HG03432 (cell line): ENCODE measurements at regions not wholly inside any gene's neighbourhood (a gene's known extent, or its start where the extent isn't known, plus 50 kb on each side); places are given as distances from the start of the nearest gene placed in this dataset.

Source experiments
- ATAC-seq: cut with Tn5 transposase; IDR thresholded peaks from one replicate; pipeline ENCODE4 v1.9.1; 2021; ENCODE audit warnings: mild to moderate bottlenecking, moderate library complexity; ENCODE audit not compliant: unreplicated experiment

GRCh38 chr1:229883504-229884200 lies 183.4 kb upstream of the GALNT2 start:
- ATAC-seq: no peak

DNA sequence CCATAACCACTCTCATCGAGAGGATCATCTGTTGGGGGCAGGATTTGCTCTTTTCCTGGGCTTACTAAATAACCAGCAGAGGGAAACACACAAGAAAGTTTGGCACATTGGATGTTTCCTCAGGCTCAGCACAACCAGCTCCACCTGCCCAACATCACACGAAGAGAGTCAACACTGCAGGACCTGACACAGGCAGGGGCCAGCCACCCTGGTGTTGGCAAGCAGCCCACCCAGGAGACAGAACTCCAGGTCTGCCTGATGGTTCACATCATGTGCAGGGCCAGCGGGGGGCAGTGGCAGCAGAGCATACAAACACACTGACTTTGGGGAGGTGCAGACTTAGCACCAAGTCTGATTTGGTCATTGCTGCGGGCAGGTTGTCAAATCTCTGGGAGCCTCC lies 182.3 kb upstream of the GALNT2 start:
- no peak for ATAC-seq

- ATAC-seq: no peak
Observed at GRCh38 chr1:229885568-229886495, 181.2 kb upstream of the GALNT2 start.

DNA sequence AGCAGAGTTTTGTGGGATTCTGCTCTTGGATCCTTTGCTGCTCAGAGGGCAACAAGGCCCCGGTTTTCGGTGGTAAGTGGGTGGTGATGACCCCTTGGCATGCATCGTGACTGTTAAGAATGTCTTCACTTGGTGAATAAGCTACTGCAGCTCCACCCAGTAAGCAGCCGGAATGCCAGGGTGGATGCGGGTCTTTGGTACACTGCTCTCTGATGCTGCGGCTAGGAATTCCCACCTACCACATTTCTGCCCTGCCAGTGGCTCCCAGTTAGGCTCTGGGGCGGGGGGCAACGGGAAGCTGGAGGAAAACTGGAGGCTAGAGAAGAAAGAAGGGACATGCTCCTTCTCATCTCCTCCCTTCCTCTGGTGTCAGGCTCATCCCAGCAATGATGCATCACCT lies 180.4 kb upstream of the GALNT2 start:
- no peak for ATAC-seq

- no peak for ATAC-seq
Observed at GRCh38 chr1:229887043-229887822, 179.8 kb upstream of the GALNT2 start.

DNA sequence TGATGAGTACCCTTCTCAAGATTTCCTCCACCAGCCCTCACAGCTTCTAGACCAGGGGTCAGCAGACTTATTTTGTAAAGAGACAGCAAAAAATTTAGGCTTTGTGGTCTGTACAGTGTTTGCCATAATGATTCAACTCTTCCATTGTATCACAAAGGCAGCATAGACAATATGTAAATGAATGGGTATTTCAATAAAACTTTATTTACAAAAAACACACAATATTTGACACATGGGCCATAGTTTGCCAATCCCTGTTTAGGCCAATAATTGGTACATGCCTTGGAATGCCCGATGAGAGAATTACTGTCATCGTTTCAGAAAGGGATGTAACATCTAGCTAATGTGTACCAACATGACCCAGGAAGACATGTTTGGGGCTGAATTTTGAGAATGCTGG lies 178.9 kb upstream of the GALNT2 start:
- ATAC-seq: no peak

- ATAC-seq: no peak
Observed at GRCh38 chr1:229888561-229889001, 178.5 kb upstream of the GALNT2 start.

- no peak for ATAC-seq
Observed at GRCh38 chr1:229889031-229889517, 178.0 kb upstream of the GALNT2 start.

GRCh38 chr1:229891227-229891626 lies 175.8 kb upstream of the GALNT2 start:
- ATAC-seq: no peak

- no peak for ATAC-seq
Observed at GRCh38 chr1:229892515-229893117, 174.4 kb upstream of the GALNT2 start.

GRCh38 chr1:229893762-229894444 lies 173.1 kb upstream of the GALNT2 start:
- no peak for ATAC-seq

DNA sequence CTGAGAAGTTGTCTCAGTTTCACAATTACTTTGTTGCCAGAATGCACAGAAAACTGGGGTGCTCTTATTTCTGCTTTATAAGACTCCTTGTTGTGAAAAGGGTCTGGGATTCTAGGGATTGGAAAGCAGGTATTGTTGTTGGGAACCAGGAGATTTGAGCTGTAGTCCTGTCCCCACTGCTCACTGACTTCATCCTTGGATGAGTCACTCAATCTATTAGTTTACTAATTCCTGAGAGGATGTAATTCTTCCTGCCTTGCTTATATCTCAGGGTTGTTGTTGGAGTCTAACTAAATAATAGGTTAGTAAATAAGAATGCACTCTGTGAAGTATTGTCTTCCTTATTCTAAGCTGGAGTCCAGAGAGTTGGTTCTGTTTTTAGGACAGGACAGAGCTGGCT lies 172.5 kb upstream of the GALNT2 start:
- ATAC-seq: no peak

GRCh38 chr1:229895605-229896004 lies 171.4 kb upstream of the GALNT2 start:
- no peak for ATAC-seq

GRCh38 chr1:229896306-229896705 lies 170.7 kb upstream of the GALNT2 start:
- ATAC-seq: no peak

- ATAC-seq: no peak
Observed at GRCh38 chr1:229896861-229897260, 170.2 kb upstream of the GALNT2 start.

- no peak for ATAC-seq
Observed at GRCh38 chr1:229897501-229897900, 169.5 kb upstream of the GALNT2 start.

GRCh38 chr1:229900220-229900619 lies 166.8 kb upstream of the GALNT2 start:
- ATAC-seq: no peak

DNA sequence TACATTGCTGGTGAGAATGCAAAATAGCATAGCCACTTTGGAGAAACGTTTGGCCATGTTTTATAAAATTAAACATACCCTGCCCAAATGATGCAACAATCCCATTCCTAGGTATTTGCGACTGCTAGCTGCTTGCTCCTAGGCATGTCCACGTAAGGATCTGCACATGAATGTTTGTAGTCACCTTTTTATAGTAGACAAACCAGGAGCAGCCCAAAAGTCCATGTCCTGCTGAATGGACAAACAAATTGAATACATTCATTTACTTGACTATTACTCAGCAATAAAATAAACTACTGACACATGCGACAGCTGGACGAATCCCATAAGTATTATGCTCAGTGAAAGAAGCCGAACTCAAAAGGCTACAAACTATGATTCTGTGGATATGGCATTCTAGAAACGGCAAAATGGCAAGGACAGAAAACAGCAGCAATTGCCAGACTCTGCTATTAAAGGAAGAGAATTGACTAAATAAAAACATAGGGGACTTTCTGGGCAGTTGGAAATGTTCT lies 161.9 kb upstream of the GALNT2 start:
- ATAC-seq: no peak

GRCh38 chr1:229905652-229906051 lies 161.4 kb upstream of the GALNT2 start:
- ATAC-seq: no peak
